HFF-Myc (cell line): ENCODE measurements at regions not wholly inside any gene's neighbourhood (a gene's known extent, or its start where the extent isn't known, plus 50 kb on each side); places are given as distances from the start of the nearest gene placed in this dataset.

Source experiments
- DNase-seq: peaks from one replicate; pipeline ENCODE4 v3.0.0-alpha.2; 2011; ENCODE audit warnings: low read depth; ENCODE audit errors: extremely low read depth
- H3K4me3 ChIP-seq: replicated peaks from 2 replicates; pipeline ENCODE4 v1.5.1; 2011; ENCODE audit warnings: low read depth, mild to moderate bottlenecking, control low read depth, low read length
- CTCF ChIP-seq: IDR thresholded peaks from 2 replicates; pipeline ENCODE4 v1.5.1; 2012; ENCODE audit warnings: mild to moderate bottlenecking, low read depth, low read length, control low read depth; ENCODE audit errors: missing control alignments

- no peak for DNase-seq
- TF ChIP-seq CTCF: no peak
Observed at GRCh38 chr12:98352835-98353234, 162.6 kb upstream of the TMPO start.

GRCh38 chr12:98354520-98355035 is 160.8 kb upstream of the TMPO start:
- TF ChIP-seq CTCF: no peak
- H3K4me3 ChIP-seq: no peak overlapping the region
- no peak for DNase-seq

More at GRCh38 chr12:98352835-98353234, 162.6 kb upstream of the TMPO start:
- H3K4me3 ChIP-seq: no peak overlapping the region

- no peak for DNase-seq
- TF ChIP-seq CTCF: no peak
- no peak overlapping the region for H3K4me3 ChIP-seq
Observed at GRCh38 chr12:98355322-98355721, 160.1 kb upstream of the TMPO start.

- no peak overlapping the region for H3K4me3 ChIP-seq
- DNase-seq: no peak
- no peak for TF ChIP-seq CTCF
Observed at GRCh38 chr12:98355933-98356332, 159.5 kb upstream of the TMPO start.

GRCh38 chr12:98358144-98358543 is 157.2 kb upstream of the TMPO start:
- no peak for DNase-seq

GRCh38 chr12:98359856-98360255 is 155.5 kb upstream of the TMPO start:
- DNase-seq: no peak
- H3K4me3 ChIP-seq: no peak overlapping the region
- TF ChIP-seq CTCF: no peak

More at GRCh38 chr12:98358144-98358543, 157.2 kb upstream of the TMPO start:
- TF ChIP-seq CTCF: no peak
- no peak overlapping the region for H3K4me3 ChIP-seq

- H3K4me3 ChIP-seq: no peak overlapping the region
- no peak for DNase-seq
- TF ChIP-seq CTCF: no peak
Observed at GRCh38 chr12:98360401-98360800, 155.0 kb upstream of the TMPO start.
